ENCODE measurements at regions not wholly inside any gene's neighbourhood (a gene's known extent, or its start where the extent isn't known, plus 50 kb on each side); places are given as distances from the start of the nearest gene placed in this dataset.

DNA sequence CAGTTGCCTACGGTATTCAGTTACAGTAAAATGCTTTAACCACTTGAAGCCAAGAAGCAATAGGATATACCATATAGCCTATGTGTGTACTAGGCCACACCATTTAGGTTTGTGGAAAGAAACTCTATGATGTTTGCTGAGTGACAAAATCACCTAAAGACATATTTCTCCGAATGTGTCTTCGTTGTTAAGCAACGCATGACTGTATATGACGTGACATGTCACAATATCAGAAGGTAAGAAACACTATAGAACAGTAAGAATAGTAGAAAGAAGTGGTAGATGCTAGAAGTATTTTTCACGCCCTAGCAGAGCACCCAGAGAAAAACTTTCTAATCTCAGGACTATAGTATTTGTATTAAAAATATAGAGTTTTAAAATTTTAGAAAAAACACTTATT is 1188.2 kb upstream of the B3GALT2 start:
- intact Hi-C loops (cut with DNase I; ENCODE audit: low total_unique reads): no loop called here
- DNase-seq: no peak
- no peaks in the 10 kb centered on the region for H3K36me3 ChIP-seq

DNA sequence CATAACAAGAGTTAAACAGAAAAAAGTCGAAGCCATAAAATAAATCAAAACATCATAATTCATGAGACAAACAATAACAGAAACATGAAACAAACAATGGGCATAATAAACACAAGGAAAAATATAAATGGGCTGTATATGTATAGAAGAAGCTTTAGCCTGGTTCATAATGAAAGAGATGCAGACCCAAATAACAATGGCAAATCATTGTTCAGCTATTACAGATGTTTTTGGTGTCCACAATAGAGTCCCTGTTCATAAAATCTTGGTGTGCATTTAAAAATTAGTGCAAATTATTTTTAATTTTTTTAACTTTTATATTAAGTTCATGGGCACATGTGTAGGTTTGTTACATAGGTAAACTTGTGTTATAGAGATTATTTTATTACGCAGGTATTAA is 1185.9 kb upstream of the B3GALT2 start:
- intact Hi-C loops (cut with DNase I; ENCODE audit: low total_unique reads): no loop called here
- H3K4me1 ChIP-seq: no peaks in the 10 kb centered on the region
- no peaks in the 10 kb centered on the region for H3K9me3 ChIP-seq
- TF ChIP-seq, protein P1, sequence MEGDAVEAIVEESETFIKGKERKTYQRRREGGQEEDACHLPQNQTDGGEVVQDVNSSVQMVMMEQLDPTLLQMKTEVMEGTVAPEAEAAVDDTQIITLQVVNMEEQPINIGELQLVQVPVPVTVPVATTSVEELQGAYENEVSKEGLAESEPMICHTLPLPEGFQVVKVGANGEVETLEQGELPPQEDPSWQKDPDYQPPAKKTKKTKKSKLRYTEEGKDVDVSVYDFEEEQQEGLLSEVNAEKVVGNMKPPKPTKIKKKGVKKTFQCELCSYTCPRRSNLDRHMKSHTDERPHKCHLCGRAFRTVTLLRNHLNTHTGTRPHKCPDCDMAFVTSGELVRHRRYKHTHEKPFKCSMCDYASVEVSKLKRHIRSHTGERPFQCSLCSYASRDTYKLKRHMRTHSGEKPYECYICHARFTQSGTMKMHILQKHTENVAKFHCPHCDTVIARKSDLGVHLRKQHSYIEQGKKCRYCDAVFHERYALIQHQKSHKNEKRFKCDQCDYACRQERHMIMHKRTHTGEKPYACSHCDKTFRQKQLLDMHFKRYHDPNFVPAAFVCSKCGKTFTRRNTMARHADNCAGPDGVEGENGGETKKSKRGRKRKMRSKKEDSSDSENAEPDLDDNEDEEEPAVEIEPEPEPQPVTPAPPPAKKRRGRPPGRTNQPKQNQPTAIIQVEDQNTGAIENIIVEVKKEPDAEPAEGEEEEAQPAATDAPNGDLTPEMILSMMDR (IDR thresholded peaks at IDR 0.05): no peak
- no peak for DNase-seq
- H3K4me3 ChIP-seq: no peak overlapping the region
- H3K27ac ChIP-seq: no peak overlapping the region
- H3K36me3 ChIP-seq: no peaks in the 10 kb centered on the region
- H3K27me3 ChIP-seq: no peaks in the 10 kb centered on the region

More for the DNA sequence above, 1188.2 kb upstream of the B3GALT2 start:
- TF ChIP-seq, protein P1 (IDR thresholded peaks at IDR 0.05): no peak
- no peaks in the 10 kb centered on the region for H3K9me3 ChIP-seq
- H3K27ac ChIP-seq: no peak overlapping the region
- no peaks in the 10 kb centered on the region for H3K27me3 ChIP-seq
- no peak overlapping the region for H3K4me3 ChIP-seq
- H3K4me1 ChIP-seq: no peaks in the 10 kb centered on the region

DNA sequence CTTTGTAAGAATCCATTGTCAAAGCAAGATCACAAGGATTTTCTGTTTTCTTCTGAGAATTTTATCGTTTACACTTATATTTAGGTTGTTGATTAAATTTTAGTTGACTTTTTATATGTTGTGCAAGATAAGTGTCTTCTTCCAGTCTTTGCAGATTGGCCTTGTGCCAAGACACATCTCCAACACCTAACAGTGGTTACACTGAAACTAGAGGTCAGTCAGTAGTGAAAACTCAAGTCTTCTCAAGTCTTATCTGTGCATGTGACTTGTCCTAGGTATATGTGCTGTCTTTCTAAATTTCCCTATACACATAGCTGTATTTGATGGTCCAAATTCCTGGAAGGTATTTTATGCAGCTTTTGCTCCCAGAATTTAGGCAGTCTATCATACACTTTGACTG is 1183.2 kb upstream of the B3GALT2 start:
- H3K4me3 ChIP-seq: no peak overlapping the region
- H3K36me3 ChIP-seq: no peaks in the 10 kb centered on the region
- H3K27me3 ChIP-seq: no peaks in the 10 kb centered on the region
- intact Hi-C loops (cut with DNase I; ENCODE audit: low total_unique reads): no loop called here
- TF ChIP-seq, protein P1 (IDR thresholded peaks at IDR 0.05): no peak
- no peaks in the 10 kb centered on the region for H3K4me1 ChIP-seq
- H3K9me3 ChIP-seq: no peaks in the 10 kb centered on the region
- no peak overlapping the region for H3K27ac ChIP-seq
- DNase-seq: no peak

DNA sequence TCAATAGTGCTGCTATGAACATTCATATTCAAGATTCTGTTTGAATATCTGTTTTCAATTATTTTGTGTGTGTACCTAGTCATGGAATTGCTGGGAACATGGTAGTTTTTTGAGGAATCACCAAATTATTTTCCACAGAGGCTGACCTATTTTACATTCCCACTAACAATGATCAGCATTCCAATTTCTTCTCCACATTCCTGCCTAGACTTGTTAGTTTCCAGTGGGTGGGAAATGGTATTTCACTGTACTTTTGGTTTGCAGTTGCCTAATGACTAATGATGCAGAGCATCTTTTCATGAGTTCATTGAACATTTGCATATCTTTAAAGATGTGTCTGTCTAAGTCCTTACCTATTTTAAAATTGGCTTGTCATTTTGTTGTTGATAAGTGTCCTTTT is 1182.6 kb upstream of the B3GALT2 start:
- Histone ChIP-seq H3K4me1 (no peaks in the 10 kb centered on the region), H3K9me3 (no peaks in the 10 kb centered on the region), H3K27ac (no peak overlapping the region), H3K36me3 (no peaks in the 10 kb centered on the region), H3K4me3 (no peak overlapping the region), H3K27me3 (no peaks in the 10 kb centered on the region)
- no peak for DNase-seq
- intact Hi-C loops (cut with DNase I; ENCODE audit: low total_unique reads): no loop called here
- TF ChIP-seq, protein P1 (IDR thresholded peaks at IDR 0.05): no peak

DNA sequence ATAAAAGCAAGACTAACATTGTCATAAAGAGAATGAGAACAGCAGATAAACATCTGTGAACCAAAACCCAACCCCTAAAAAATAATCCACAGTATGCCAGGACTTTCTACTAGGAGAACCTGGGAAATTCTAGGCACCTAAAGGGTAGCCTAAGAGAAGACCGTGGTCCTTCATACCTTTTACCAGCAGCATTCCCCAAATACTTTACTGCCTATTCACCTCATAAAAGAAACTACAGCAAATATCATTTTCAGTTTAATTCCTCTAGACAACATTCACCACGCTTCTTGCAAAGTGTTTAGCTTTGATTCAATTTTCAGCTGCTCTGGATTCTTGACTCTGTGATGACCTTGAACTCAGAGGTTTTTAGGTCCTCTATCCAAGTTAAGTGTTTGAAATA is 1180.7 kb upstream of the B3GALT2 start:
- intact Hi-C loops (cut with DNase I; ENCODE audit: low total_unique reads): no loop called here
- Histone ChIP-seq H3K36me3 (no peaks in the 10 kb centered on the region), H3K27me3 (no peaks in the 10 kb centered on the region), H3K4me1 (no peaks in the 10 kb centered on the region), H3K4me3 (no peak overlapping the region), H3K27ac (no peak overlapping the region), H3K9me3 (no peaks in the 10 kb centered on the region)
- no peak for DNase-seq
- TF ChIP-seq, protein P1 (IDR thresholded peaks at IDR 0.05): no peak

DNA sequence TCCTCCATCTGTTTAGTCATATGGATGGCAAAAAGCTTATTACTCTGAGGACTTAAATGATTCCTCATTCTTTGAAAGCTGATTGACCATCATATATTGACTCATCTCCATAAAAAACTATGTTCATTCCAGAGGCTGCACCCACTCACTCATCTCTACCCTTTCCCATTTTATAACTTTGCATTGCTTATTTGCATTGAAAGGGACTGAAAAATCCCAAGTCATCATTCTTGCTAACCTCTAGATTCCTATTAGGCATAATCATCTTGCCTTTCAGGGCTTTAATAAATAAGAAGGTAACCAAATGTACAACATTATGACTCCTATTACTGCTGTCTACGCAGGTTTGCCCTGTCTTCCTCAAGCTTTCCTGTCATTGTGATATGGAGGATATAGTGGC is 1180.3 kb upstream of the B3GALT2 start:
- H3K27me3 ChIP-seq: no peaks in the 10 kb centered on the region
- TF ChIP-seq, protein P1 (IDR thresholded peaks at IDR 0.05): no peak
- intact Hi-C loops (cut with DNase I; ENCODE audit: low total_unique reads): no loop called here
- H3K4me3 ChIP-seq: no peak overlapping the region
- no peaks in the 10 kb centered on the region for H3K36me3 ChIP-seq
- no peaks in the 10 kb centered on the region for H3K4me1 ChIP-seq
- no peak overlapping the region for H3K27ac ChIP-seq
- DNase-seq: no peak
- H3K9me3 ChIP-seq: no peaks in the 10 kb centered on the region

Measured in tibial artery (tissue), 4 donors.